HCT116 (cell line): ENCODE measurements at regions not wholly inside any gene's neighbourhood (a gene's known extent, or its start where the extent isn't known, plus 50 kb on each side); places are given as distances from the start of the nearest gene placed in this dataset.

ENCODE experiments used
- ATAC-seq: fragments of 200-7000 bp; cut with Tn5 transposase; 2 replicates; pipeline ENCODE4 v1.9.1; 2020; ENCODE audit warnings: mild to moderate bottlenecking, moderate library complexity
- BruUV-seq: library from RNA; stranded (reverse); fragments of 400-500 nt; replicated peaks from 2 replicates; lab custom pipeline; 2021; lab: Mats Ljungman, UMichigan
- CTCF ChIA-PET: fragments of 300-600 bp; sonication (Branson Sonifier 250); formaldehyde crosslinking; loops from one replicate; lab custom pipeline; 2021; ENCODE audit warnings: antibody characterized with exemption; lab: Charles Lee
- POLR2A ChIA-PET: fragments of 300-600, 350-600 bp; sonication (Branson Sonifier 250); formaldehyde crosslinking; loops from one replicate; lab custom pipeline; 2021; ENCODE audit warnings: antibody characterized with exemption; lab: Charles Lee
- RAD21 ChIA-PET, 2 experiments: fragments of 300-600 bp; sonication (Branson Sonifier 250); formaldehyde crosslinking; loops; one replicate each; lab custom pipeline; 2023; ENCODE audit warnings: low total read pairs in 2 of 2; ENCODE audit not compliant: uncharacterized antibody in 2 of 2, unreplicated experiment in 2 of 2, low non-redundant PET in 1 of 2; lab: Charles Lee
- DNase-seq: peaks from one replicate; pipeline ENCODE4 v3.0.0-alpha.2; 2010; ENCODE audit warnings: low read depth, low spot score
- H2AFZ ChIP-seq: fragments of 200-600 bp; shearing (Covaris generic), sonication (generic); 2 replicates; pipeline ENCODE4 v1.6.1; 2017; ENCODE audit warnings: low read depth, mixed run types, mixed read lengths, antibody characterized with exemption, low read length; ENCODE audit not compliant: poor library complexity, severe bottlenecking
- H3K27ac ChIP-seq: 2 replicates; pipeline ENCODE4 v1.5.1; 2012; ENCODE audit warnings: low read depth, low read length
- H3K27me3 ChIP-seq: fragments of 200-600 bp; sonication (generic); 2 replicates; pipeline ENCODE4 v1.6.1; 2016; ENCODE audit warnings: mixed run types, low read length, mixed read lengths; ENCODE audit not compliant: insufficient read depth
- H3K36me3 ChIP-seq, 2 experiments: fragments of 200-500 bp in 1 of 2; fragments of 200-600 bp in 1 of 2; sonication (Bioruptor generic) in 1 of 2; sonication (generic) in 1 of 2; 2 replicates each; pipeline versions ENCODE4 v1.5.1 to v1.6.1; 2014 to 2016; ENCODE audit warnings: low read length in 2 of 2, inconsistent platforms in 1 of 2, mixed read lengths in 1 of 2, mixed run types in 1 of 2; ENCODE audit not compliant: insufficient read depth in 2 of 2, control insufficient read depth in 1 of 2
- H3K4me1 ChIP-seq, 2 experiments: fragments of 200-600 bp in 1 of 2; sonication (generic) in 1 of 2; 2 replicates each; pipeline versions ENCODE4 v1.5.1 to v1.6.1; 2012 to 2017; ENCODE audit warnings: low read length in 2 of 2, inconsistent platforms in 1 of 2, mild to moderate bottlenecking in 1 of 2, mixed read lengths in 1 of 2, mixed run types in 1 of 2, moderate library complexity in 1 of 2; ENCODE audit not compliant: insufficient read depth in 2 of 2, control insufficient read depth in 1 of 2
- H3K4me2 ChIP-seq: fragments of 200-600 bp; sonication (generic); 2 replicates; pipeline ENCODE4 v1.6.1; 2017; ENCODE audit warnings: mixed run types, low read length, mixed read lengths
- H3K4me3 ChIP-seq, 2 experiments: fragments of 200-600 bp in 1 of 2; sonication (generic) in 1 of 2; replicated peaks in 1 of 2; 2 replicates each; pipeline ENCODE4 v1.5.1; 2011 to 2016; ENCODE audit warnings: low read length in 2 of 2, control low read depth in 1 of 2, low read depth in 1 of 2, mild to moderate bottlenecking in 1 of 2, mixed read lengths in 1 of 2, mixed run types in 1 of 2
- H3K79me2 ChIP-seq: fragments of 200-600 bp; sonication (generic); 2 replicates; pipeline ENCODE4 v1.6.1; 2017; ENCODE audit warnings: mild to moderate bottlenecking, mixed run types, low read length, moderate library complexity, mixed read lengths; ENCODE audit not compliant: insufficient read depth
- H3K9ac ChIP-seq: fragments of 200-600 bp; sonication (generic); 2 replicates; pipeline ENCODE4 v1.6.1; 2016; ENCODE audit warnings: low read length, mixed read lengths
- H3K9me2 ChIP-seq: fragments of 200-600 bp; sonication (generic), shearing (Covaris generic); 2 replicates; pipeline ENCODE4 v1.6.1; 2017; ENCODE audit warnings: mixed run types, mild to moderate bottlenecking, moderate library complexity; ENCODE audit not compliant: insufficient read depth
- H3K9me3 ChIP-seq, 2 experiments: fragments of 200-500 bp in 1 of 2; fragments of 200-600 bp in 1 of 2; sonication (Bioruptor generic) in 1 of 2; sonication (generic) in 1 of 2; 2 replicates each; pipeline ENCODE4 v1.6.1; 2014 to 2017; ENCODE audit warnings: low read length in 2 of 2, mixed read lengths in 2 of 2, inconsistent platforms in 1 of 2, low read depth in 1 of 2, mild to moderate bottlenecking in 1 of 2, mixed run types in 1 of 2, moderate library complexity in 1 of 2; ENCODE audit not compliant: control insufficient read depth in 1 of 2, insufficient read depth in 1 of 2
- H4K20me1 ChIP-seq: fragments of 200-600 bp; sonication (generic), shearing (Covaris generic); 2 replicates; pipeline ENCODE4 v1.6.1; 2017; ENCODE audit warnings: mixed run types, mild to moderate bottlenecking, moderate library complexity; ENCODE audit not compliant: insufficient read depth
- CEBPB ChIP-seq: IDR thresholded peaks from 2 replicates; pipeline ENCODE4 v1.6.1; 2012; ENCODE audit warnings: low read depth
- CTCF ChIP-seq, 3 experiments: fragments of 200-600 bp in 1 of 3; sonication (generic) in 1 of 3; IDR thresholded peaks in 2 of 3; conservative IDR thresholded peaks in 1 of 3; 2 replicates each; pipeline ENCODE4 v1.5.1; 2012 to 2017; ENCODE audit warnings: low read depth in 2 of 3, low read length in 2 of 3, antibody characterized with exemption in 1 of 3, borderline replicate concordance in 1 of 3, control low read depth in 1 of 3, mild to moderate bottlenecking in 1 of 3, mixed read lengths in 1 of 3, mixed run types in 1 of 3, moderate library complexity in 1 of 3; ENCODE audit not compliant: insufficient read depth in 1 of 3
- EGR1 ChIP-seq: IDR thresholded peaks from 2 replicates; pipeline ENCODE4 v1.6.1; 2012; ENCODE audit warnings: low read depth
- ELF1 ChIP-seq: IDR thresholded peaks from 2 replicates; pipeline ENCODE4 v1.6.1; 2012; ENCODE audit warnings: low read depth, borderline replicate concordance
- FOSL1 ChIP-seq: IDR thresholded peaks from 2 replicates; pipeline ENCODE4 v1.6.1; 2012; ENCODE audit warnings: low read depth
- JUND ChIP-seq: IDR thresholded peaks from 2 replicates; pipeline ENCODE4 v1.6.1; 2012
- SRF ChIP-seq: IDR thresholded peaks from 2 replicates; pipeline ENCODE4 v1.6.1; 2012; ENCODE audit warnings: low read depth
- ZFX ChIP-seq: fragments of 450-650 bp; IDR thresholded peaks from 2 replicates; pipeline ENCODE4 v1.6.1; 2017
- ZNF274 ChIP-seq: fragments of 200-500 bp; sonication (Bioruptor generic); IDR thresholded peaks from 2 replicates; pipeline ENCODE4 v1.6.1; 2014; ENCODE audit warnings: mild to moderate bottlenecking, low read depth, low read length, inconsistent platforms
- intact Hi-C: fragments of 100-400 bp; cut with micrococcal nuclease; formaldehyde crosslinking; loops from 2 replicates; pipeline ENCODE4 v1.10.0; 2022

GRCh38 chr10:123241391-123242141, 87.4 kb downstream of the BUB3 start:
- CTCF ChIA-PET = no interaction called here
- no peaks in the 10 kb centered on the region for H3K9me2 ChIP-seq
- no peaks in the 10 kb centered on the region for H3K27me3 ChIP-seq
- POLR2A ChIA-PET = no interaction called here
- no peak for TF ChIP-seq JUND
- TF ChIP-seq ELF1 = no peak
- TF ChIP-seq EGR1 = no peak
- no peak for TF ChIP-seq ZFX
- no peak for TF ChIP-seq CEBPB
- no peak for TF ChIP-seq CTCF (IDR thresholded peaks at IDR 0.05 in 2 of 3, conservative IDR thresholded peaks at IDR 0.05 in 1 of 3; ENCODE audit: borderline replicate concordance in 1 of 3, insufficient read depth in 1 of 3, low read depth in 2 of 3, low read length in 2 of 3)
- ATAC-seq (no peak), DNase-seq (no peak)
- H3K9ac ChIP-seq = no peak overlapping the region
- H3K4me3 ChIP-seq = no peak overlapping the region
- H3K79me2 ChIP-seq = no peaks in the 10 kb centered on the region
- H4K20me1 ChIP-seq = no peaks in the 10 kb centered on the region
- no peak overlapping the region for H3K4me2 ChIP-seq
- H3K9me3 ChIP-seq = no peaks in the 10 kb centered on the region
- RAD21 ChIA-PET = no interaction called here
- no peak overlapping the region for H2AFZ ChIP-seq
- no peaks in the 10 kb centered on the region for H3K36me3 ChIP-seq
- H3K27ac ChIP-seq = no peak overlapping the region
- no TSS peak for BruUV-seq
- no peaks in the 10 kb centered on the region for H3K4me1 ChIP-seq
- intact Hi-C loops = no loop called here

GRCh38 chr10:123244747-123245146, 90.5 kb downstream of the BUB3 start:
- H3K27me3 ChIP-seq = no peaks in the 10 kb centered on the region
- RAD21 ChIA-PET = no interaction called here
- H3K4me3 ChIP-seq = no peak overlapping the region
- ATAC-seq (no peak), DNase-seq (no peak)
- H3K4me1 ChIP-seq = no peaks in the 10 kb centered on the region
- TF ChIP-seq SRF (no peak), CEBPB (no peak), FOSL1 (no peak), ZNF274 (no peak), JUND (no peak)
- no peaks in the 10 kb centered on the region for H4K20me1 ChIP-seq
- H3K36me3 ChIP-seq = no peaks in the 10 kb centered on the region
- POLR2A ChIA-PET = no interaction called here
- H3K27ac ChIP-seq = no peak overlapping the region
- CTCF ChIA-PET = no interaction called here
- H2AFZ ChIP-seq = no peak overlapping the region
- intact Hi-C loops = no loop called here
- no peaks in the 10 kb centered on the region for H3K79me2 ChIP-seq
- no peak overlapping the region for H3K9ac ChIP-seq
- no TSS peak for BruUV-seq
- no peaks in the 10 kb centered on the region for H3K9me3 ChIP-seq
- no peak overlapping the region for H3K4me2 ChIP-seq
- no peaks in the 10 kb centered on the region for H3K9me2 ChIP-seq
